DMS114 treated with DMSO at 0.1 percent for 48 hours (cell line): ENCODE measurements at regions not wholly inside any gene's neighbourhood (a gene's known extent, or its start where the extent isn't known, plus 50 kb on each side); places are given as distances from the start of the nearest gene placed in this dataset.
"Not testable (repeated sequence)": the region's sequence is repeated elsewhere in the genome, so short reads cannot be mapped to it uniquely, and the experiment has no call there.

ENCODE experiments used
- DNase-seq: peaks from one replicate; lab custom pipeline; 2025; ENCODE audit not compliant: unreplicated experiment; lab: John Stamatoyannopoulos, UW

DNA sequence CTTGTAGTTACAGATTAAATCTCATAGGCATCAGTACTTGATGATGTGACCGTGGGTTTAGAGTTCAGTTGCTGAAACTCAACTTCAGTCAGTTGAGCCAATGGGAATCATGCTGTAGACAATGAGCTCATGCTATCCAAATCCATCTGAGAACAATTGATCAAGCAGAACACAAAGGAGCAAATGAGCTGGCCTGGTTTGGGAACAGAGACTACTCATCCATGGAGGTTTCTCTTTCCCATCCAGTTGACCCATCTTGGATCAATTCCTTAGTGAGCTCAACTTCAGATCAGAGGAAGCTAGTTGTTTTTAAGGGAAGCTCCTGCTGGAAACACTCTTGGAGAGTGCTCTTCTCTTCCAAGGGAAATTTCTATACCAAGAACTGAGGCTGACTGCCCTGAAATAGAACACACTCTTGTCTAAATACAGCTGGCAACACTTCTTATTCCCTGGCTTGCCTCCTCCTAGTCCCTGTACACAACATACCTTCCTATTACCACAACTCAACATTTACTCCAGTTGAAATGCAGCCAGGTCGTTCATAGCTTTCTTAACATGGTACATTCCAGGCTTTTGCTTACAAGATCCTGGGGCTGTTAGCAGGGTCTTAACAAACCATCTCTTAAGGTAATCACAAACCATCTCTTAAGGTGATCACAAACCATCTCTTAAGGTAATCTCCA, 203.9 kb upstream of the PRDM1 start:
- DNase-seq = no peak

DNA sequence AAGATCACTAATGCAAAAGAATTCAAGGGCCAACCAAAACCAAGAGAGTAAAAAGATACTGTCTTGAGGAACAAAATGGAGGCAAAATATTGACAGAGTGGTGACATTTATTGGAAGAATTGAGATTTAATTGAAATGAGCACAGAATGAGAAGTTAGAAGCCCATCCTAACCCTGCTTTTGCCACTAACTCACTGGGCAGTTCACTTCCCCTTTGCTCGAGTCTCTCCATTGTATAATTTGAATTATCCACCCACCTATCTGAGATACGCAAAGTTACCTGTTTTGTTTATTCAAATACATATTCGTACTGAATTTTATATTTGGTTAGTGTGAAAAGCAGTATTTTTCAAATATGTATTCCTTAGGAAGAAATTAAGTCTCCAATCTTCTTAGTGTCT, 204.5 kb upstream of the PRDM1 start:
- DNase-seq = no peak

GRCh38 chr6:105880030-105880492, 206.1 kb upstream of the PRDM1 start:
- no peak for DNase-seq

DNA sequence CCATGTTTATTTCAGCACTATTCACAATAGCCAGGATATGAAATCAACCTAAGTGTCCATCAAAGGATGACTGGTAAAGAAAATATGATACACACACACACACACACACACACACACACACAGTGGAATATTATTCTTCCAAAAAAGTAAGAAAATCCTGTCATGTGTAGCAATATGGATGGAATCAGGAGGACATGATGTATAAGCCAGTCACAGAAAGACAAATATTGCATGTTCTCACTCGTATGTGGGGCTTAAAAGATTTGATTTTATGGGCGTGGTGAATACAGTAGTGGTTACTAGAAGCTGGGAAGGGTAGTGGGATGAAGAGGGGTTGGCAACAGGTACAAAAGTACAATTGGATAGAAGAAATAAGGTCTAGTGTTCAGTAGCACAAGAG, 207.0 kb upstream of the PRDM1 start:
- DNase-seq = no peak

DNA sequence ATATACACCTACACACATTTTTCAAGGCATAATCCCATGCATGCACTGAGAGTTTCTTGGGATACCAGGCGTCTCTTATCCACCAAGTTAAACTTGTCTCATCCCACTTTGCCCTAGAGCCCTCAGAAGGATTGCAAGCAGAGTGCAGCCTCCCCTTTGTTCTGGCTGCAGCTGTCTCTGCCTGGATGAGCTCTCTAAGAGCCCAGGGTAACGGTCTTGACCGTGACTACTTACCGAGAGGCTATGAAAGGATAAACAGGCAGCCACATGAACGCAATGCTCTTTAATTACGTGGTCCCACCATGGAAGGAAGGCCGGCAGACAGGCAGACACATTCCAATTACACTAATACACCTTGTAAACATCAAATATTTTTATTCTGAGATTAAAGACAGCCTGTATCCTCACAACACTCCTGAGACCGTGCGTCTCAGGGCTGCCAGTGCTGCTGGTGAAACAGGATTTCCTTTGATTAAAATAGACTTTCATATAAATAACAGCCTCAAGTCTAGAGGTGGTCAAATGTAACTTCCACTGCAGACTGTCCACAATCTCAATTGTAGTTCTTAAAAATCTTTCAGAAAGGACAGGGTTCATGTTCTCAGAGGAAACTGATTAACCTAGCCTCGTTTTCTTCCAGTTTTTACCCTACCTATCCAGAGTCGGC, 210.0 kb upstream of the PRDM1 start:
- DNase-seq = no peak

GRCh38 chr6:105874835-105875626, 211.1 kb upstream of the PRDM1 start:
- no peak for DNase-seq

GRCh38 chr6:105873799-105874198, 212.3 kb upstream of the PRDM1 start:
- DNase-seq = no peak

- no peak for DNase-seq
Observed at GRCh38 chr6:105873211-105873704, 212.9 kb upstream of the PRDM1 start.

DNA sequence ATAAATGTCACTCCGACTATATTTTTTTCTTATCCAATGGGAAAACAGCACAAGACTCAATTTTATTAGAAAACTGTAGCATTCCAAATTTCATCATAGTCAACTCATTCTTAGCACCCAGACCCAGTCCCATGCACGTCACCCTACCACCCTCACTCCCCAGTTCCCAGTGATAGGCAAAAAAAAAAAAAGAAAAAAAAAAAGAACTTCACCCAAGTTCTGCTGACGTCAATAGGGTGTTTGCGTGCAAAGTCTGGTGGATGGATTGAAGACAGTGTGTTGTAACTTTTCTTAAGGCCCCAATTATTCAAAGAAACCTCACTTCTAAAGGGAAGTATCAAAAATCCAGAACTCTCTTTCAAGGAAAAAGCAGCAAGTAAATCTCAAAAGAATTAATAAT, 213.9 kb upstream of the PRDM1 start:
- DNase-seq = no peak

DNA sequence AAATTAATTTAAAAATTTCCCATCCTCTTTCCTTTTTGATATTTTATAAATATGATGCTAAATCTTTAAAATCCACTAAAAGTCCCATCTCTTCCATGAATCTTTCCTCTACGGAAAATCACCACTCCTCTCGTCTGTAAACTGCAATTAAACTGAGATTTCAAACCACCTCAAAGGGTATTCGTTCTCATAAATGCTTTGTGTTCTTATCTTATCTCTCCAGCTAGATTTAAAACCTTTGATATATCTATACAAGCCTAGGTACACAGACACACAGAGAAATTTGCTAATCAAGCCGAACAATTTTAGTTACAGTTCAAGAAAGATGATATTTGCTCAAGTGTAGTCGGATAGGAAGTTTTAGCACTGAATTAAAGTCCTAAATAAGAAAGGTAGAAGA, 214.6 kb upstream of the PRDM1 start:
- no peak for DNase-seq

DNA sequence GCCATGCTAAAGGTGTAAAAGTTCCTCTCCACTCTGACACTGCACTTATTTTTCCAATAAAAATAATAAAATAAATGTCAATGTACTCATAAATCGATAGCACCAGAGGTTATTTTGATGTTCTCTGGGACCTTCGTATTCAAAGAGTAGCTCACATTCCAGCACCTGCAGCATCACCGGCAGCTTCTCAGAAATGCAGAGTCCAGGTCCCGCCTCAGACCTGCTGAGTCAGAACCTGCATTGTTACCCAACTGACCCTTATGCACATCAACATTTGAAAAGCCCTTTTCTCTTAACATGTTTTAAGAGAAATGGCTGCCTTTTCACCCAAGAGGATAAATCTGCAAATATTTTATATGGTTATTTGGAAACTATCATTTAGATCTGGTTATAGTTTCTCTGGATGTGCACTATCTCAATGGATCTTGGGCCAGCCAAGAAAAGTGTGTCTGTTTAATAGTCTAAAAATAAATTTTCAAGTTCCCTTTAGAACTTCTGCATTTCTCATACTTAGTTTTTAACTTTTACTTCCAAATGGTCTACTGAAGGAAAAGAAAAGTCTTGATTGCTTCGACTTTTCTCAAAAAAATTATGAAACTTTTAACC, 216.2 kb upstream of the PRDM1 start:
- no peak for DNase-seq

DNA sequence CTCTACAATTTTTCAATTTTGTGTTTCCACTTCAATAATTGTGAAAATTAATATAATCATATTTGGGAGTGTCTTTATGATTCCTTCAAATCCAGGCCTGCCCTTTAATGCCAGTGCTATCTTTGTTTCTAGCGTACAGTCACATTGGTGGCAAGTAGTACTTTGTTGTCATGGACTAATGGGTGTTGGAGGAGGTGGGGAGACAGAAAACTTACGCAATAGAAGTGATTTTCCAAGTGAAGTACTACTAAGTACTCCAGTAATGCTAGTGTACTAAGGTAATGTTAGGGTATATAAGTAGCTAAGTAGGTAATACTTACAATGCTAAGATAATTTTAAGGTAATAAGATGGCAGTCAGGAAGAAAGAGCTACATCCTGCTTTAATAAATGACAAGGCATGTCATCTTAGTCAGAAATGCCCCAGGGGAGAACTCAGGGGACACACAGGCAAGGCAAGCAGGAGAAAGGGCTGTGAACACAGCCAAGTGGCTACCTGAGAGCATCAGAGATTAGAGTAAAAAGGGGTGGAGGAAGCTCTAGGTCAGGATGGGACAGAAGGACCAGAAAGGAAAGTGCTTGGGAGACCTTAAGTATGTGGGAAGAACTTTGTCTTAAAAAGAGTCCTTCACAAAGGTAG, 217.2 kb upstream of the PRDM1 start:
- DNase-seq = no peak

DNA sequence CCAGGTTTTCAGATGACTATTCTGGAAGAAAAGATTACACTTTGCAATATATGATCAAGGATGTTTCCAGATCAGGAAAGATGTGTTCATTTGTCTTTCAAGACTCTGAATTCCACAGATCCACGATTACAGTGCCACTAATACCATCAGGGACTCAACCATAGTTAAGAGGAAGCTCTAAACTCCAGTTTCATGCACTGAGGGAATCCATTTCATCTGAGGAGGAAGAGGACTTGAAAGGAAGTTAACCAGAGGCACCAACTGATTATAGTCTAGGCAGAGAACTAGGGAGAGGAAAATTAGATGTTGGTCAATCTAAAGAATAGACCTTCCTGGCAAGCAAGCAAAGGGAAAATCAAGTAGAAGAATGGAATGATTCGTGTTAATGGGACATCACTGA, 218.3 kb upstream of the PRDM1 start:
- DNase-seq = no peak

- DNase-seq = no peak
Observed at GRCh38 chr6:105867277-105867676, 218.9 kb upstream of the PRDM1 start.

GRCh38 chr6:105862936-105863607, 223.1 kb upstream of the PRDM1 start:
- no peak for DNase-seq

GRCh38 chr6:105860927-105861326, 225.2 kb upstream of the PRDM1 start:
- DNase-seq = not testable (repeated sequence)

GRCh38 chr6:105859457-105859856, 226.7 kb upstream of the PRDM1 start:
- no peak for DNase-seq

GRCh38 chr6:105858639-105859038, 227.5 kb upstream of the PRDM1 start:
- not testable (repeated sequence) for DNase-seq

- no peak for DNase-seq
Observed at GRCh38 chr6:105855433-105855832, 230.7 kb upstream of the PRDM1 start.

GRCh38 chr6:105853979-105854378, 232.2 kb upstream of the PRDM1 start:
- not testable (repeated sequence) for DNase-seq
